ENCODE measurements at regions not wholly inside any gene's neighbourhood (a gene's known extent, or its start where the extent isn't known, plus 50 kb on each side); places are given as distances from the start of the nearest gene placed in this dataset.

GRCh38 chr10:33793793-33794192 lies 459.3 kb upstream of the NRP1 start:
- DNase-seq (ENCODE audit: low read depth), result no peak
- no peak overlapping the region for H3K4me3 ChIP-seq (ENCODE audit: low read depth, low read length)
- TF ChIP-seq CTCF (IDR thresholded peaks at IDR 0.05; ENCODE audit: insufficient read depth, low read depth, low read length, missing control alignments), result no peak

- no peak for DNase-seq (ENCODE audit: low read depth)
- no peak overlapping the region for H3K4me3 ChIP-seq (ENCODE audit: low read depth, low read length)
- TF ChIP-seq CTCF (IDR thresholded peaks at IDR 0.05; ENCODE audit: insufficient read depth, low read depth, low read length, missing control alignments), result no peak
These were observed 456.8 kb upstream of the NRP1 start for GRCh38 chr10:33791272-33791660.

GRCh38 chr10:33790521-33791271 lies 456.2 kb upstream of the NRP1 start:
- TF ChIP-seq CTCF (IDR thresholded peaks at IDR 0.05; ENCODE audit: insufficient read depth, low read depth, low read length, missing control alignments), result no peak
- no peak for DNase-seq (ENCODE audit: low read depth)
- H3K4me3 ChIP-seq (ENCODE audit: low read depth, low read length), result no peak overlapping the region

DNA sequence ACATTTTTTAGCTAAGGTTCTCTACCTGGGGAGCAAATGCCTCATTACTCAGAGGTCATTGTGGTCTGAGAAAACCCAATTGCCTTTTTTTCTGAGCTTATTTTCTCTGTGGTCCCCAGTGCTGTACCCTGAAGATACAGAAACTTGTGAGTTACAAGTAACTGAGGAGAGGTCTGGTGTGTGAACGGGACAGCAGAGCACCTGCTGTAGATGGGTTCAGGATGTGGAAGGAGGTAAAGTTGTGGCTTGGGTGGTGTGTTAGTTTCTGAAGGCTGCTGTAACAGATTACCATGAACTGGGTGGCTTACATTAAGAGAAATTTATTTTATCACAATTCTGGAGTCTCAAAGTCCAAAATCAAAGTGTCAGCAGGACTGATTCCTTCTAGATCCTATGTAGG lies 449.1 kb upstream of the NRP1 start:
- H3K4me3 ChIP-seq (ENCODE audit: low read depth, low read length), result no peak overlapping the region
- DNase-seq (ENCODE audit: low read depth), result no peak
- TF ChIP-seq CTCF (IDR thresholded peaks at IDR 0.05; ENCODE audit: insufficient read depth, low read depth, low read length, missing control alignments), result no peak

- DNase-seq (ENCODE audit: low read depth), result no peak
- no peak overlapping the region for H3K4me3 ChIP-seq (ENCODE audit: low read depth, low read length)
- no peak for TF ChIP-seq CTCF (IDR thresholded peaks at IDR 0.05; ENCODE audit: insufficient read depth, low read depth, low read length, missing control alignments)
These were observed 448.6 kb upstream of the NRP1 start for GRCh38 chr10:33783078-33783477.

GRCh38 chr10:33781606-33782395 lies 447.3 kb upstream of the NRP1 start:
- H3K4me3 ChIP-seq (ENCODE audit: low read depth, low read length), result no peak overlapping the region
- no peak for DNase-seq (ENCODE audit: low read depth)
- TF ChIP-seq CTCF (IDR thresholded peaks at IDR 0.05; ENCODE audit: insufficient read depth, low read depth, low read length, missing control alignments), result no peak
